ENCODE measurements at regions not wholly inside any gene's neighbourhood (a gene's known extent, or its start where the extent isn't known, plus 50 kb on each side); places are given as distances from the start of the nearest gene placed in this dataset.

DNA sequence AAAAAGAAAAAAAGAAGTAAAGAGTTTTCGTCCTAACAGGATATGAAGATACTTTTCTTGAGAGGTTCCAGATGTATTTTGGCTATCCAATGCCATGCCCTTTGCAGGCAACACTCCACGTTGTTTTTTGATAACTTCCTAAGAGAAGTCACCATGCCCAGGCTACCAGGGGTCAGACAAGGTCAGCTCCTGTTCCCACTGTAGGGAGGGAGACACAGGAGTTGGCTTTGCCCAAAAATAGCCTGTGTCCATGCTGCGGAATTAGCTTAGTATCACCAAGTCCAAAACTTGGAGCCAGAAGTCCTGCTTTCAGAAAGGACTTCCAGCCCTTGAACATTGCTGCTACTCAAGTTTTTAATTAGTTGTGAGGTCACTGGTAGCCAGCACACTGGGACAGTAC, 62.1 kb upstream of the NRIP1 start:
- TF ChIP-seq ZFP69B (tag by site-specific recombination; IDR thresholded peaks at IDR 0.05): no peak
- TF ChIP-seq ZNF513 (tag by site-specific recombination; IDR thresholded peaks at IDR 0.05): no peak

All from HEK293 (cell line).